Coronary artery (tissue), 2 donors: ENCODE measurements at regions not wholly inside any gene's neighbourhood (a gene's known extent, or its start where the extent isn't known, plus 50 kb on each side); places are given as distances from the start of the nearest gene placed in this dataset.

Source experiments
- DNase-seq: peaks from one replicate; pipeline ENCODE4 v3.0.0-alpha.2; 2017; ENCODE audit warnings: low spot score
- H3K27ac ChIP-seq, 2 donors: fragments of 200-600 bp; sonication (generic); one replicate each; pipeline ENCODE4 v1.5.1; 2016 to 2019
- H3K4me3 ChIP-seq: fragments of 200-600 bp; sonication (generic); 2 replicates; pipeline ENCODE4 v1.5.1; 2016; ENCODE audit warnings: mild to moderate bottlenecking, moderate library complexity
- CTCF ChIP-seq: fragments of 200-600 bp; sonication (generic); IDR thresholded peaks from one replicate; pipeline ENCODE4 v1.5.1; 2019; ENCODE audit warnings: antibody characterized with exemption

GRCh38 chr4:104210420-104210819 is 284.3 kb downstream of the CXXC4 start:
- DNase-seq: no peak
- Histone ChIP-seq H3K27ac (no peak overlapping the region), H3K4me3 (no peak overlapping the region)
- no peak for TF ChIP-seq CTCF

- no peak for DNase-seq
- Histone ChIP-seq H3K4me3 (no peak overlapping the region), H3K27ac (no peak overlapping the region)
- no peak for TF ChIP-seq CTCF
These were observed 287.9 kb downstream of the CXXC4 start for GRCh38 chr4:104206784-104207183.

GRCh38 chr4:104205116-104205515 is 289.6 kb downstream of the CXXC4 start:
- DNase-seq: no peak

GRCh38 chr4:104188301-104188700 is 306.4 kb downstream of the CXXC4 start:
- TF ChIP-seq CTCF: no peak
- no peak for DNase-seq
- H3K4me3 ChIP-seq: no peak overlapping the region
- no peak overlapping the region for H3K27ac ChIP-seq

More at GRCh38 chr4:104205116-104205515, 289.6 kb downstream of the CXXC4 start:
- TF ChIP-seq CTCF: no peak
- Histone ChIP-seq H3K27ac (no peak overlapping the region), H3K4me3 (no peak overlapping the region)

- TF ChIP-seq CTCF: no peak
- H3K4me3 ChIP-seq: no peak overlapping the region
- no peak for DNase-seq
- H3K27ac ChIP-seq: no peak overlapping the region
These were observed 325.3 kb downstream of the CXXC4 start for GRCh38 chr4:104169437-104169836.

GRCh38 chr4:104166749-104167148 is 327.9 kb downstream of the CXXC4 start:
- no peak for TF ChIP-seq CTCF
- H3K27ac ChIP-seq: no peak overlapping the region
- no peak overlapping the region for H3K4me3 ChIP-seq
- no peak for DNase-seq

- H3K27ac ChIP-seq: no peak overlapping the region
- TF ChIP-seq CTCF: no peak
- H3K4me3 ChIP-seq: no peak overlapping the region
- no peak for DNase-seq
These were observed 330.9 kb downstream of the CXXC4 start for GRCh38 chr4:104163820-104164219.
